DOHH2 (cell line): ENCODE measurements at regions not wholly inside any gene's neighbourhood (a gene's known extent, or its start where the extent isn't known, plus 50 kb on each side); places are given as distances from the start of the nearest gene placed in this dataset.

Source experiments
- H3F3A ChIP-seq: fragments of 200-600 bp; sonication (generic), shearing (Covaris generic); 2 replicates; pipeline ENCODE4 v1.6.0; 2016; ENCODE audit warnings: antibody characterized with exemption, mild to moderate bottlenecking; ENCODE audit not compliant: control insufficient read depth, insufficient read depth
- H3K27ac ChIP-seq: fragments of 200-600 bp; sonication (generic); 2 replicates; pipeline ENCODE4 v1.5.1; 2014; ENCODE audit warnings: low read depth, mild to moderate bottlenecking, low read length, moderate library complexity
- H3K27me3 ChIP-seq: fragments of 200-600 bp; sonication (generic); 2 replicates; pipeline ENCODE4 v1.6.1; 2014; ENCODE audit warnings: mild to moderate bottlenecking, low read length, mixed read lengths; ENCODE audit not compliant: control insufficient read depth
- H3K36me3 ChIP-seq: fragments of 200-600 bp; sonication (generic); 2 replicates; pipeline ENCODE4 v1.6.1; 2014; ENCODE audit warnings: mild to moderate bottlenecking, low read length, moderate library complexity, mixed read lengths; ENCODE audit not compliant: control insufficient read depth
- H3K4me1 ChIP-seq: fragments of 200-600 bp; sonication (generic); 2 replicates; pipeline ENCODE4 v1.6.1; 2014; ENCODE audit warnings: mild to moderate bottlenecking, low read length, mixed read lengths; ENCODE audit not compliant: control insufficient read depth
- H3K4me2 ChIP-seq: fragments of 200-600 bp; sonication (generic); 2 replicates; pipeline ENCODE4 v1.6.0; 2014; ENCODE audit warnings: mild to moderate bottlenecking, low read length, moderate library complexity
- H3K4me3 ChIP-seq: fragments of 200-600 bp; sonication (generic); 2 replicates; pipeline ENCODE4 v1.5.1; 2014; ENCODE audit warnings: mild to moderate bottlenecking, low read length, mixed read lengths
- H3K79me2 ChIP-seq: fragments of 200-600 bp; sonication (generic); 2 replicates; pipeline ENCODE4 v1.6.1; 2014; ENCODE audit warnings: mild to moderate bottlenecking, low read length, mixed read lengths; ENCODE audit not compliant: control insufficient read depth
- H3K9me2 ChIP-seq: fragments of 200-600 bp; sonication (generic); replicated peaks from 2 replicates; pipeline ENCODE4 v1.6.1; 2014; ENCODE audit warnings: mild to moderate bottlenecking, low read length, mixed read lengths; ENCODE audit not compliant: control insufficient read depth
- H3K9me3 ChIP-seq: fragments of 200-600 bp; sonication (generic); 2 replicates; pipeline ENCODE4 v1.6.1; 2014; ENCODE audit warnings: antibody characterized with exemption, low read length, mixed read lengths; ENCODE audit not compliant: control insufficient read depth, insufficient read depth
- H4K20me1 ChIP-seq: fragments of 200-600 bp; sonication (generic); 2 replicates; pipeline ENCODE4 v1.6.0; 2014; ENCODE audit warnings: low read depth, mild to moderate bottlenecking, antibody characterized with exemption, low read length, moderate library complexity; ENCODE audit not compliant: control insufficient read depth, insufficient read depth
- CTCF ChIP-seq: fragments of 200-600 bp; sonication (generic); IDR thresholded peaks from one replicate; pipeline ENCODE4 v1.5.1; 2014; ENCODE audit warnings: antibody characterized with exemption, mild to moderate bottlenecking, low read depth, low read length; ENCODE audit not compliant: poor library complexity, severe bottlenecking
- EZH2phosphoT487 ChIP-seq: fragments of 200-600 bp; sonication (generic); IDR thresholded peaks from 2 replicates; pipeline ENCODE4 v1.6.1; 2017; ENCODE audit warnings: borderline replicate concordance, mild to moderate bottlenecking, antibody characterized with exemption, low read length, moderate library complexity, mixed read lengths

GRCh38 chr6:96469312-96469711, 52.3 kb upstream of the UFL1 start:
- no peak overlapping the region for H3K4me3 ChIP-seq
- no peaks in the 10 kb centered on the region for H3K36me3 ChIP-seq
- H3K4me1 ChIP-seq, result no peaks in the 10 kb centered on the region
- H4K20me1 ChIP-seq, result no peaks in the 10 kb centered on the region
- H3K27ac ChIP-seq, result no peak overlapping the region
- H3K4me2 ChIP-seq, result no peak overlapping the region
- TF ChIP-seq CTCF (no peak), EZH2phosphoT487 (no peak)
- no peaks in the 10 kb centered on the region for H3K27me3 ChIP-seq
- H3K9me3 ChIP-seq, result no peaks in the 10 kb centered on the region
- H3K79me2 ChIP-seq, result no peaks in the 10 kb centered on the region
- H3K9me2 ChIP-seq, result no peaks in the 10 kb centered on the region
- no peaks in the 10 kb centered on the region for H3F3A ChIP-seq

GRCh38 chr6:96470296-96470695, 51.3 kb upstream of the UFL1 start:
- no peak overlapping the region for H3K4me2 ChIP-seq
- no peaks in the 10 kb centered on the region for H3K9me2 ChIP-seq
- no peaks in the 10 kb centered on the region for H3F3A ChIP-seq
- no peak overlapping the region for H3K4me3 ChIP-seq
- H3K79me2 ChIP-seq, result no peaks in the 10 kb centered on the region
- no peaks in the 10 kb centered on the region for H3K4me1 ChIP-seq
- H3K27ac ChIP-seq, result no peak overlapping the region
- no peaks in the 10 kb centered on the region for H4K20me1 ChIP-seq
- TF ChIP-seq EZH2phosphoT487, result no peak
- TF ChIP-seq CTCF, result no peak
- no peaks in the 10 kb centered on the region for H3K27me3 ChIP-seq
- H3K9me3 ChIP-seq, result no peaks in the 10 kb centered on the region
- no peaks in the 10 kb centered on the region for H3K36me3 ChIP-seq
